Effector memory CD8-positive, alpha-beta T cell (primary cell): ENCODE measurements at regions not wholly inside any gene's neighbourhood (a gene's known extent, or its start where the extent isn't known, plus 50 kb on each side); places are given as distances from the start of the nearest gene placed in this dataset.

Source experiments
- ATAC-seq: fragments of 150-1000 bp; cut with Tn5 transposase; replicated peaks from 2 replicates; pipeline ENCODE4 v1.10.0; 2021; ENCODE audit warnings: mild to moderate bottlenecking, moderate library complexity
- DNase-seq, 3 experiments: peaks; one replicate each; pipeline ENCODE4 v3.0.0; 2021
- H3K27ac Mint-ChIP-seq, 2 donors: one replicate each; pipeline ENCODE4 v1.8.0; 2022; ENCODE audit warnings: mild to moderate bottlenecking in 2 of 2, mixed read lengths in 2 of 2, moderate library complexity in 2 of 2
- H3K27me3 Mint-ChIP-seq, 2 donors: one replicate each; pipeline ENCODE4 v1.8.0; 2022; ENCODE audit warnings: mixed read lengths in 2 of 2
- H3K36me3 Mint-ChIP-seq: one replicate; pipeline ENCODE4 v1.8.0; 2022; ENCODE audit warnings: mild to moderate bottlenecking, moderate library complexity, mixed read lengths; ENCODE audit not compliant: insufficient read depth
- H3K4me1 Mint-ChIP-seq, 2 donors: one replicate each; pipeline ENCODE4 v1.8.0; 2022; ENCODE audit warnings: low read depth in 2 of 2, mixed read lengths in 2 of 2
- H3K4me3 Mint-ChIP-seq, 2 donors: one replicate each; pipeline ENCODE4 v1.8.0; 2022; ENCODE audit warnings: mild to moderate bottlenecking in 2 of 2, mixed read lengths in 2 of 2, moderate library complexity in 2 of 2
- H3K9me3 Mint-ChIP-seq, 2 donors: one replicate each; pipeline ENCODE4 v1.8.0; 2022; ENCODE audit warnings: mixed read lengths in 2 of 2

DNA sequence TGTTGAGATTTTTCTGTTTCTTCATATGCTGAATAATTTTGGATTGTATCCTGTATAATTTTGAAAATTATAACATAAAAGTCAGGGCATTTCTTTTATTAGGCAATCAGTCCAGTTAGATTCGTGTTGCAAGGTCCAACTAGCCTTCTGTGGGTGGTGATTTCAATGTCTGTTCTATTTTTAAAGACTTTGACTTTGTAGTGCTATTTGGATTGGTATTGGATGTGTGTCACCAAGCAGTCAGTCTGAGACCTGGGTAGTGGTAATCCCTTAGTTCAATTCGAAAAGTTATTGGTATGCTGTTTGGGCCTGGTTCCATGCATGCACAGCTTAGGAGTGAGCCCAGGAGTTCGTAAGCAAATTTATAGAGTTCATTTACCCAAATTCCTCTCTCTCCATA lies 82.2 kb downstream of the EPDR1 start:
- DNase-seq: no peak
- no peaks in the 10 kb centered on the region for H3K9me3 Mint-ChIP-seq
- no peak overlapping the region for H3K27ac Mint-ChIP-seq
- no peaks in the 10 kb centered on the region for H3K4me1 Mint-ChIP-seq
- peaks cover 32 to 46% of the 10 kb centered on the region in 2 donors for H3K27me3 Mint-ChIP-seq
- no peak for ATAC-seq
- H3K36me3 Mint-ChIP-seq: no peaks in the 10 kb centered on the region
- no peak overlapping the region for H3K4me3 Mint-ChIP-seq

DNA sequence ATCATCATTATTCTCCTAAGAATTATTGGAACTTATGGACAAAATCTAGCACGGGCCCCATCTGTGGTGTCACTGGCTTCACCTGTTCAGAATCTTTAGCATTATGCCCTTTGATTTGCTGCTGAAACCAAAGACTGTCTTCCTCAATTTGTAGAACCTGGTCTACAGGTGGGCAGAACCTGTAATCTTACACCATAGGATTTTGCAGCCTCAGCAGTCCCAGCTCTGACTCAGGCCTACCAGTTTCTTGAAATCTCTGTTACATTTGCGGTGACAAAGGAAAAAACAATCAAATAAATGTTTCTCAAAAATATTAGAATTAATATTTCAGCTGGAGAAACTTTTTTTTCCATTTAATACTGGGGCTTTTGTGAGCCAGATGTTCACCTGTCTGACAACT lies 86.1 kb downstream of the EPDR1 start:
- H3K4me1 Mint-ChIP-seq: no peaks in the 10 kb centered on the region
- peaks cover 25 to 45% of the 10 kb centered on the region in 2 donors for H3K27me3 Mint-ChIP-seq
- H3K4me3 Mint-ChIP-seq: no peak overlapping the region
- ATAC-seq (no peak), DNase-seq (no peak)
- no peaks in the 10 kb centered on the region for H3K36me3 Mint-ChIP-seq
- H3K9me3 Mint-ChIP-seq: peaks cover 0 to 5% of the 10 kb centered on the region in 2 donors
- no peak overlapping the region for H3K27ac Mint-ChIP-seq

DNA sequence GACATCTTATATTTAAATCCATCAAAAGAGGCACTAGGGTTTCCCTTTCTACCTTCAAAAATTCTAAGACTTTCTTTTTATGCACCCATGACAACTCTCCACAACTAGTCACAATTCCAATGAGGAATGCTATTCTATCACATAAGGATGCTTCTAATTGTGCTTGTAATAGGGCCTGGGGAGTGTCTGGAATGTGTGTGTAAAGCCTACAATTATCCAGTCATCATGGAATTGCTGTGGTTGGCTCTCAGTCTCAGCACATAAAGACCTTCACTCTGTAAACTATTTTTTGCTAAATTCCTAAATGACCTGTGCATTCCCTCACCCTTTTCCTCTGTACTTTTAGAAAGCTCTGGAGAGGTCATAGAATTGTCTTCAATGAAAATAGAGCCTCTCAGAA lies 86.7 kb downstream of the EPDR1 start:
- no peaks in the 10 kb centered on the region for H3K36me3 Mint-ChIP-seq
- ATAC-seq (no peak), DNase-seq (no peak)
- H3K27ac Mint-ChIP-seq: no peak overlapping the region
- peaks cover 0 to 5% of the 10 kb centered on the region in 2 donors for H3K9me3 Mint-ChIP-seq
- H3K27me3 Mint-ChIP-seq: peaks cover 20 to 40% of the 10 kb centered on the region in 2 donors
- no peak overlapping the region for H3K4me3 Mint-ChIP-seq
- no peaks in the 10 kb centered on the region for H3K4me1 Mint-ChIP-seq

DNA sequence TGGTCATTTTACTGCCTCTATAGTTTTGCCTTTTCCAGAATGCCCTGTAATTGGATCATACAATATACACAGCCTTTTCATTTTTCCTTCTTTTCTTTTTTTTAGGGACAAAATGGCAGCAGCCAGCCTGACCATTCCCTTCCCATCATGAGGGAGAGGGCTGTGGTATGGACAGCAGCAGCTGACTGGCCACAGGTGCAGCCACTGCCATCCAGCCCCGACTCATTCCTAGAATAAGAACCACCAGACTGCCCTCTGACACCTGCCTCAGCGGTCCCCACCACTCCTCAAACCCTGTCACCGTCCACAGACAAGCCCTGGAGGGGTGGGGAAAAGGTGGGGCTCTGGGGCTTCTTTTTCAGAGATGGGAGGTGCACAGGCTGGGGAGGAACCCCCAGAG lies 92.8 kb downstream of the EPDR1 start:
- H3K27ac Mint-ChIP-seq: no peak overlapping the region
- H3K27me3 Mint-ChIP-seq: peaks cover 42 to 44% of the 10 kb centered on the region in 2 donors
- H3K36me3 Mint-ChIP-seq: no peaks in the 10 kb centered on the region
- no peaks in the 10 kb centered on the region for H3K4me1 Mint-ChIP-seq
- ATAC-seq: no peak
- H3K4me3 Mint-ChIP-seq: no peak overlapping the region
- peaks cover 0 to 5% of the 10 kb centered on the region in 2 donors for H3K9me3 Mint-ChIP-seq
- no peak for DNase-seq

DNA sequence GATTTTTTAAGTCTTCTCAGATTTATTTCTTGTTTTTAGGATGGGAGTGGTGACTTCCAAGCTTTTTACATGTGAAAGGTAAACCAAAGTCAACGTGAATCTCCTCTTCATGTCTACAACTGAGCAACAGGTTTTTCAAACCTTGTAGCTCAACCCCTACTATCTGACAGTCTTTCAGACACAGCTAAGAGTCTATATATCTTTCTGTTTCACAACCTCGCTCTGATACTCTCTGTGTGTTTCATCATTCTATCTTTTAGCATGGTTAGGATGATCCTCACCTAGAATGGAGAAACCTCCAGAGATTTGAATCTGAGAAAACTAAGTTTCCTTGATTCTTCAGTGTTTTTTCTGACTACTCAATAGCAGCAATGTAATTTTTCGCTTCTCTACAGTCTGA lies 96.1 kb downstream of the EPDR1 start:
- Mint-ChIP-seq H3K9me3 (no peaks in the 10 kb centered on the region), H3K27me3 (peaks cover 41 to 59% of the 10 kb centered on the region in 2 donors), H3K36me3 (no peaks in the 10 kb centered on the region), H3K27ac (no peak overlapping the region), H3K4me1 (no peaks in the 10 kb centered on the region), H3K4me3 (no peak overlapping the region)
- DNase-seq (no peak), ATAC-seq (no peak)

DNA sequence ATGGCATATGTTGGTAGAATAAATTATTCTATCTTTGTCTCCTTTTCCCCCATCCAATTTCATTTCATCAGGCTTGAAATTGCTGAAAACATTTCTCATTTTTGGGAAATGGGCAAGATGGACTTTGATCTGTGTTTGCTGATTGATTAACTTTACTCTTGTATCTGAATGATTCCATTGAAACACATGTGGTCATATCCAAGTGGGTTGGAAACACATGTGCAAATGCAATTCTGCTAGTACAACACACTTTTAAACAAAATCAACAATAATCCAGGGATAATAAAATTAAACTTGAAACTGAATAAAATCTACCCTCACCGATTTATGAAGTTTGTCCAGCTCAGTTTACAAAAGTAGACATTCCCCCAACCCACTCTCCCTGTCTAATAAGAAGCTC lies 96.9 kb downstream of the EPDR1 start:
- DNase-seq (no peak), ATAC-seq (no peak)
- Mint-ChIP-seq H3K27me3 (peaks cover 49 to 59% of the 10 kb centered on the region in 2 donors), H3K9me3 (no peaks in the 10 kb centered on the region), H3K27ac (no peak overlapping the region), H3K4me1 (no peaks in the 10 kb centered on the region), H3K36me3 (no peaks in the 10 kb centered on the region), H3K4me3 (no peak overlapping the region)

DNA sequence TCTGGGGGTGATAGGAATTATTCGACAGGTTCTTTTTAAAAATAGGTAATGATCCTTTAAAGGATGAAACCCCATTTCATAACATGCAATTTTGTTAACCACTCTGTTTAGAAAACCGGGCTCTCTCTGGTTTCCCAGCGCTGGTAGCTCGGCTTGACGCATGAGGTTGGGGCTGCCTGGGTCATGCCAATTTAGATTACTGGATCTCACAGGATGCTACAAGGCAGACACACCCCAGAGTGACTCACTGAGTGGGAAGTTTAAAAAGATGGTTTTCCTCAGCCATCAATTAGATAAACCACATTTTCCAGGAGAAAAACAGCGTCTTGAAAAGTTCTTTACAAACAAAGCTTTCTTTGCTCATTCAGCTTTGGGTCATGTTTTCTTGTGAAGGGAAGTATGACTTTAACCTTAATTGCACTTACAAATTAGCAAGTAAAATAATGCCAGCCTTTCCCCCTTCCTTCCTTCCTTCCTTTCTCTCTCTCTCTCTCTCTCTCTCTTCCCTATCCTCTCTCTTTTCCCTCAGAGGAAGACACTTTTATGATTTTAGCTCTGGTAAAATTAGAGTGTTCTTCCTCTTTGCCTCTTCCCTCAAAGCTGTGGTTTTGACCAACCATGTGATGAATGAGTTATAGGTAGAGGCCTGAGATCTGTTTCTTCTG lies 99.8 kb downstream of the EPDR1 start:
- Mint-ChIP-seq H3K4me3 (no peak overlapping the region), H3K4me1 (no peaks in the 10 kb centered on the region), H3K9me3 (no peaks in the 10 kb centered on the region), H3K27ac (no peak overlapping the region), H3K27me3 (peaks cover 55 to 56% of the 10 kb centered on the region in 2 donors), H3K36me3 (no peaks in the 10 kb centered on the region)
- DNase-seq: no peak
- no peak for ATAC-seq

DNA sequence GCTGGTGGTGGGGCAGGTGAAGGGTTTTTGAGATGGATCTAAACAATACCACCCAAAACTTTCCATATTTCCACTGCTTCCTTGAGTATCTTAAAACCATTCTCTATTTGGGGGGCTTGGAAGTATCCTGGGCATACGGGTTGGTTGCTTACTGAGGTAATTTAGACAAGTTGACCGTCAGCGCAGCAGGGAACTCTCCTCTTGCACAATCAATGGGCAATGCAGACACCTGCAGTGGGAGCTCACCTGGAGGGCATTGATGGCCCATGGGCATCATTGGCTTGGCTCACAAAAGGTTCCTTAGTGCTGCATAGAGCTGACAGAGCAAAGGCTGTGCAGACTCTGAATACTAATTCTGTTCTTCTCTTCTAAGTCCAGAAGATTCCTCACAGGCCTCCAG lies 101.5 kb downstream of the EPDR1 start:
- H3K4me1 Mint-ChIP-seq: no peaks in the 10 kb centered on the region
- no peak overlapping the region for H3K27ac Mint-ChIP-seq
- H3K9me3 Mint-ChIP-seq: no peaks in the 10 kb centered on the region
- H3K27me3 Mint-ChIP-seq: peaks cover 54% of the 10 kb centered on the region in 2 donors
- no peaks in the 10 kb centered on the region for H3K36me3 Mint-ChIP-seq
- H3K4me3 Mint-ChIP-seq: no peak overlapping the region
- no peak for DNase-seq
- no peak for ATAC-seq

DNA sequence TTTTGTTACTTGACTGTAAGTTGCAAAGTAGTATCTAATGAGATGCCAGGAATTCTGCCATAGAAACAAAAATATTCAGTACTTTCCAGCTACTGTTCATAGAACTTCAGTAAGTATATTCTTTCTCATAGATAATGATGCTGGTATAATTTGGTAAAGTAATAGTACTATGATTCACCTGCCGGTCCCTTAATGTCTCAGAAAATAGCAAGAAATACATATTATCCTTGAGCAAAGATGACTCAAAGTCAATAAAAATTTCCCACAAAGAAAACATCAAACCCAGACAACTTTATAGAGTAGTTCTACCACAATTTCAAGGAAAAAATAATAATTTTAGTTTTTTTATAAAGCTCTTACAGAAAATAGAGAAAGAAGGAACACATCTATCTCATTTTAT lies 105.4 kb downstream of the EPDR1 start:
- peaks cover 17 to 36% of the 10 kb centered on the region in 2 donors for H3K27me3 Mint-ChIP-seq
- H3K36me3 Mint-ChIP-seq: no peaks in the 10 kb centered on the region

DNA sequence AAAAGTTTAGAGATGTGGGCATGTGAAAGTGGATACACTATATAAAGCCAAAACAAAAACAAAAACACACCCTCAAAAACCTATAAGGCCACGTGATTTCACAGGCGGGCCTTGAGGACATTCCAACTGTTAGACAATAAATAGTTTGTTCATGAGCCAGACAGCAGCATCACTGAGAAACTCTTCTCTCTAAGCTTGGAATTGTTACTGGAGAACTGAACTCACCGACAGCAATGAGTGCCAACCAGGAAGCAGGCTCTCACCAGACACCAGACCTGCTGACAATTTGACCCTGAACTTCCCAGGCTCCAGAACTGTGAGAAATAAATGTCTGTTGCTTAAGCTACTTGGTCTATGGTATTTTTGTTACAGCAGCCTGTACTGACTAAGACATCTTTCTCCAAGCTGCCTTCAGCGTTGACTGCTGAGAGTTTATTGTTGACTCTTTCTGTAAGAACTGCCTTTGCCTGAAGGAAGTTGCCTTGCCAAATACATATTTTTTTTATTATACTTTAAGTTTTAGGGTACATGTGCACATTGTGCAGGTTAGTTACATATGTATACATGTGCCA lies 107.5 kb downstream of the EPDR1 start:
- H3K27me3 Mint-ChIP-seq: peaks cover 18 to 26% of the 10 kb centered on the region in 2 donors
- no peaks in the 10 kb centered on the region for H3K36me3 Mint-ChIP-seq
- no peak overlapping the region for H3K27ac Mint-ChIP-seq
- DNase-seq (no peak), ATAC-seq (no peak)
- H3K4me3 Mint-ChIP-seq: no peak overlapping the region
- H3K9me3 Mint-ChIP-seq: no peaks in the 10 kb centered on the region
- H3K4me1 Mint-ChIP-seq: no peaks in the 10 kb centered on the region

More for the DNA sequence above, 105.4 kb downstream of the EPDR1 start:
- no peak for ATAC-seq
- H3K27ac Mint-ChIP-seq: no peak overlapping the region
- H3K4me1 Mint-ChIP-seq: no peaks in the 10 kb centered on the region
- H3K9me3 Mint-ChIP-seq: no peaks in the 10 kb centered on the region
- H3K4me3 Mint-ChIP-seq: no peak overlapping the region
- DNase-seq: no peak

DNA sequence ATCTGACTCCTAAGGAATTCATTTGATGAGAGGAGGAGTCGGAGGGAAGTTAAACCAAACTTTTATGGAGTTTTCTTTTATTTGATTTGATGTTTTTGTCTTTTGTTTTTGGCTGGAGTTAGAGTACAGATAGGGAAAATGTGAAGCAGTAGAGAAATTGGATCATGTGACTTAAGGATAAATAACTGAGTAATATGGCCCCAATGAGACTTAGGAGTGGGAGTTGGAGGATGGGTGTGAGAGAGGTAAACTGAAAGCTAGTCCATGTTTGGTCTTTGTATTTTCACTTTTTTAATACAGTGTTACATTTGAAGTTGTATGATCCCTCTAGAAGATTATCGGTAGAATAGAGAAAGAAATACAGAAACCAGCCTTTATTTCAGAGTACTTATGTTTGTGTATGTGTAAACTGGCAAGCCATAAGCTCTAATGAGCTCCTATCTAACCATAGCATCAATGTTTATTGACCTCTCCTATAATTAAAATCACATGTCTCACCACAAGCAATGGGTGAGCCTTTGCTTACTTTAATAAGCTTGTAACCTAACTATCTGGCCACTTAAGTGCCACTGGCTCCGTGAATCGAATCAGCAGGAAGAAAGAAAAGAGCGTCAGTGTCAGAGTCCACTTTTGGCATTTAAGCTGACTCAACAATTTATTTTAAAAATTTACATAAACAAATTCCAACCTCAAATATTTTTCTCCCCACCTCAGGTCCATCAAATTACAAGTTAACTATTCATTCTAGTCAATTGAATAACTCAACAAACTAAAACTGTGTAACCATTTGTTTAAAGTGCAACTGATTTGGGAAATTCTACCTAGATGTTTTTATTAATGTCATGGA lies 113.8 kb downstream of the EPDR1 start:
- no peaks in the 10 kb centered on the region for H3K9me3 Mint-ChIP-seq
- no peak overlapping the region for H3K4me3 Mint-ChIP-seq
- H3K36me3 Mint-ChIP-seq: no peaks in the 10 kb centered on the region
- DNase-seq: no peak
- H3K27me3 Mint-ChIP-seq: peaks cover 22 to 31% of the 10 kb centered on the region in 2 donors
- no peak for ATAC-seq
- no peaks in the 10 kb centered on the region for H3K4me1 Mint-ChIP-seq
- no peak overlapping the region for H3K27ac Mint-ChIP-seq

DNA sequence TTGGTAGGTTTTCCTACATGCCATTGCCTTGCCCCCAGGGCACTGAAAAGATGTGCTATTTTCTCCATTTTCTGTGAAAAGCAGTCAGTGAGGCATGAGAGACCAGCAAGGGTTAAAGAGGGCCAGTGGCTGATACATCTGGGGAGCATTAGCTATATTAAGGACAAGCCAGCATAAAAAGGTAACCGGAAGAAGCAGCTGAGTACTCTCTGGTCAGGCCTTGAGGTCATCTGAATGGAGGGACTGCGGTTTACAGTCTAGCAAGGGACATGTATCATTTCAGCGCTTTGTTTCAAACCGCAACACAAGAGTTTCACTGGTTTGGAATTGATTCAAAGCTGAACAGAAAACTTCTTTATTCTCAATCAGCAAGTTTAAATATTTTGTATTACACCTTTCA lies 120.4 kb downstream of the EPDR1 start:
- H3K27ac Mint-ChIP-seq: no peak overlapping the region

DNA sequence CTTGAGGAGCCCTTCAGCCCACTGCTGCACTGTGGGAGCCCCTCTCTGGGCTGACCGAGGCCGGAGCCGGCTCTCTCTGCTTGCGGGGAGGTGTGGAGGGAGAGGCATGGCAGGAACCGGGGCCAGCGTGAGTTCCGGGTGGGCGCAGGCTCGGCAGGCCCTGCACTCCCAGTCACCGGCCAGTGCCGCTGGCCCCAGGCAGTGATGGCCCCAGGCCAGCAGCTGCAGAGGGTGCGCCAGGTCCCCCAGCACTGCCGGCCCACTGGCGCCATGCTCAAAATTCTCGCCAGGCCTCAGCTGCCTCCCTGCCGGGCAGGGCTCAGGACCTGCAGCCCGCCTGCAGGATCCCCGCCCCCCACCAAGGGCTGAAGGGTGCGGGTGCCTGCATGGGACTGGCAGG lies 128.4 kb upstream of the STARD3NL start:
- Mint-ChIP-seq H3K27me3 (peaks cover 35 to 51% of the 10 kb centered on the region in 2 donors), H3K4me1 (no peaks in the 10 kb centered on the region), H3K27ac (no peak overlapping the region), H3K36me3 (no peaks in the 10 kb centered on the region), H3K9me3 (no peaks in the 10 kb centered on the region), H3K4me3 (no peak overlapping the region)
- DNase-seq: no peak
- no peak for ATAC-seq

More for the DNA sequence above, 120.4 kb downstream of the EPDR1 start:
- Mint-ChIP-seq H3K9me3 (no peaks in the 10 kb centered on the region), H3K27me3 (peaks cover 10 to 20% of the 10 kb centered on the region in 2 donors), H3K4me3 (no peak overlapping the region), H3K36me3 (no peaks in the 10 kb centered on the region), H3K4me1 (no peaks in the 10 kb centered on the region)
- no peak for DNase-seq
- ATAC-seq: no peak

DNA sequence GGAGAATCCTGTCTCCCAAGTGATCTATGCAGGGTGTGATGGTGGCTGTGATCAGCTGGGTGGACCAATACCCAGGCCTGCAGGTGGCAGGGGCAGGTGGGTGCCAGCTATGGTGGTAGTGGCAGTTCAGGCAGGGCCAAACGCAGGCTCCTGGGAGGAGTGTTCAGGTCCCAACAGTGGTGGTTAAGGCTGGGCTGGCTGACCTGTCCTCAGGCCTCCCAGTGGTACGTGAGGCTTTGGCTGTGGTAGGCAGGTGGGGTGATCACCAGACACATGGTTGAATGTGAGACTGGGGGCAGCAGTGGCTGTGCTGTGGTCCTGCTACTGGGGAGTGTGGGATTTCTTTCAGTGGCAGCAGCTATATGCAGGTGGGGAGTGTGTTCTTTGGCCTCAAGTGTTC lies 126.7 kb upstream of the STARD3NL start:
- Mint-ChIP-seq H3K27me3 (peaks cover 39 to 53% of the 10 kb centered on the region in 2 donors), H3K4me1 (no peaks in the 10 kb centered on the region), H3K27ac (no peak overlapping the region), H3K4me3 (no peak overlapping the region), H3K9me3 (no peaks in the 10 kb centered on the region), H3K36me3 (peaks cover 3% of the 10 kb centered on the region)
- ATAC-seq (no peak), DNase-seq (no peak)
